WTC11 (cell line): ENCODE measurements at regions not wholly inside any gene's neighbourhood (a gene's known extent, or its start where the extent isn't known, plus 50 kb on each side); places are given as distances from the start of the nearest gene placed in this dataset.

Experiments used
- ATAC-seq: fragments of 200-7000 bp; cut with Tn5 transposase; 2 replicates; pipeline ENCODE4 v1.10.0; 2021; ENCODE audit warnings: mild to moderate bottlenecking, moderate library complexity
- CTCF ChIA-PET: fragments of 300-600 bp; sonication (Branson Sonifier 250); formaldehyde crosslinking; loops from one replicate; lab custom pipeline; 2021; ENCODE audit warnings: antibody characterized with exemption; lab: Charles Lee
- POLR2A ChIA-PET: fragments of 350-600 bp; sonication (Branson Sonifier 250); formaldehyde crosslinking; loops from one replicate; lab custom pipeline; 2021; ENCODE audit warnings: antibody characterized with exemption; lab: Charles Lee
- DNase-seq: peaks from one replicate; pipeline ENCODE4 v3.0.0; 2021; ENCODE audit warnings: low spot score
- H3K27ac Mint-ChIP-seq: 2 replicates; pipeline ENCODE4 v1.8.0; 2021; ENCODE audit warnings: mixed read lengths
- H3K27me3 Mint-ChIP-seq: 2 replicates; pipeline ENCODE4 v1.8.0; 2021; ENCODE audit warnings: low read depth, mild to moderate bottlenecking, moderate library complexity, mixed read lengths
- H3K36me3 Mint-ChIP-seq: 2 replicates; pipeline ENCODE4 v1.8.0; 2021; ENCODE audit warnings: mixed read lengths
- H3K4me1 Mint-ChIP-seq: 2 replicates; pipeline ENCODE4 v1.8.0; 2022; ENCODE audit warnings: mixed read lengths
- H3K4me3 Mint-ChIP-seq: 2 replicates; pipeline ENCODE4 v1.8.0; 2021; ENCODE audit warnings: mild to moderate bottlenecking, moderate library complexity, mixed read lengths
- H3K9me3 Mint-ChIP-seq: 2 replicates; pipeline ENCODE4 v1.8.0; 2021; ENCODE audit warnings: mixed read lengths
- AFF4 ChIP-seq: sonication (generic); formaldehyde crosslinking; IDR thresholded peaks from 2 replicates; pipeline ENCODE4 v1.8.1; 2023; ENCODE audit warnings: mild to moderate bottlenecking, missing genetic modification reagents, borderline replicate concordance
- CBFB ChIP-seq: sonication (generic); formaldehyde crosslinking; IDR thresholded peaks from 2 replicates; pipeline ENCODE4 v1.8.1; 2022; ENCODE audit warnings: mild to moderate bottlenecking, low read depth, missing genetic modification reagents
- GRHL2 ChIP-seq: fragments of 250-450 bp; sonication (Bioruptor Pico); IDR thresholded peaks from 2 replicates; pipeline ENCODE4 v1.8.0; 2022; ENCODE audit warnings: mild to moderate bottlenecking, moderate library complexity; ENCODE audit not compliant: insufficient replicate concordance, severe bottlenecking
- JAZF1 ChIP-seq: fragments of 250-450 bp; sonication (Bioruptor Pico); IDR thresholded peaks from 2 replicates; pipeline ENCODE4 v1.9.0; 2021; ENCODE audit warnings: moderate library complexity, mild to moderate bottlenecking, inconsistent platforms
- MAX ChIP-seq: sonication (generic); formaldehyde crosslinking; IDR thresholded peaks from 2 replicates; pipeline ENCODE4 v1.8.0; 2022; ENCODE audit warnings: mild to moderate bottlenecking, missing genetic modification reagents
- NFE2L1 ChIP-seq: sonication (generic); formaldehyde crosslinking; IDR thresholded peaks from 2 replicates; pipeline ENCODE4 v1.8.1; 2023; ENCODE audit warnings: missing genetic modification reagents
- NR1H2 ChIP-seq: sonication (generic); formaldehyde crosslinking; IDR thresholded peaks from 2 replicates; pipeline ENCODE4 v1.9.0; 2021; ENCODE audit warnings: mild to moderate bottlenecking, moderate library complexity, missing genetic modification reagents
- NR3C1 ChIP-seq: sonication (generic); formaldehyde crosslinking; conservative IDR thresholded peaks from 2 replicates; pipeline ENCODE4 v1.8.1; 2023; ENCODE audit warnings: low read depth, mild to moderate bottlenecking, missing genetic modification reagents
- ZNF232 ChIP-seq: sonication (generic); formaldehyde crosslinking; IDR thresholded peaks from 2 replicates; pipeline ENCODE4 v1.8.0; 2022; ENCODE audit warnings: mild to moderate bottlenecking, missing genetic modification reagents
- ZNF263 ChIP-seq: sonication (generic); formaldehyde crosslinking; IDR thresholded peaks from 2 replicates; pipeline ENCODE4 v1.8.1; 2022; ENCODE audit warnings: low read depth, mild to moderate bottlenecking, moderate library complexity, missing genetic modification reagents
- ZNF423 ChIP-seq: fragments of 250-450 bp; sonication (Bioruptor Pico); IDR thresholded peaks from 2 replicates; pipeline ENCODE4 v2.1.2; 2022; ENCODE audit warnings: mild to moderate bottlenecking, moderate library complexity
- TF ChIP-seq, protein P1 (sequence below): sonication (generic); formaldehyde crosslinking; IDR thresholded peaks from 2 replicates; pipeline ENCODE4 v1.8.1; 2022; ENCODE audit warnings: low read depth, missing genetic modification reagents, borderline replicate concordance
- TF ChIP-seq, protein P2 (sequence below): sonication (generic); formaldehyde crosslinking; IDR thresholded peaks from 2 replicates; pipeline ENCODE4 v1.8.1; 2023; ENCODE audit warnings: mild to moderate bottlenecking, missing genetic modification reagents
- TF ChIP-seq, protein P3 (sequence below): sonication (generic); formaldehyde crosslinking; IDR thresholded peaks from 2 replicates; pipeline ENCODE4 v1.8.0; 2023; ENCODE audit warnings: missing genetic modification reagents, mild to moderate bottlenecking, borderline replicate concordance
- TF ChIP-seq, protein P4 (sequence below): fragments of 250-450 bp; sonication (Bioruptor Pico); IDR thresholded peaks from 2 replicates; pipeline ENCODE4 v1.9.0; 2021; ENCODE audit warnings: mild to moderate bottlenecking
- TF ChIP-seq, protein P5 (sequence below): fragments of 250-450 bp; sonication (Bioruptor Pico); IDR thresholded peaks from 2 replicates; pipeline ENCODE4 v1.9.0; 2021; ENCODE audit warnings: mild to moderate bottlenecking

DNA sequence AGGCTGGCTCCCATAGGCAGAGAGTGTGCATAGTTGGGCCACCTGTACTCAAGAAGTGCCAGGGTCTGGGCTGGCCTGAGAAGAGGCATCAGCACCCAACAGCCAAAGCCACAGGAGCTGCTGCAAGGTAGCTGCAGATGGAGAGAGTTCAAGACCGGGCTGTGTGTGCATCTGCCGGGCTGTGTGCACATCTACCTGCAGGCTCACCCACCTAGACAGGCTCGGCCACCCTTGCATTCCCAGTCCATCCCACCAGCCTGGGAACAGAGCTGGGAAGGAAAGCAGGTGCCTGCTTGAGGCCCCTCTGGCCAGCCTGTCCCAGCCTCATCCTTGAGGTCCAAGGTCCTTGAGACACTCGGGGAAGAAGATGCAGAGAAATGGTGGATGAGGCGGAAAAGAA lies 194.4 kb upstream of the AJAP1 start (continued):
- TF ChIP-seq AFF4 (CRISPR knock-in tag) (no peak), ZNF263 (CRISPR knock-in tag) (no peak)
- TF ChIP-seq, protein P1, sequence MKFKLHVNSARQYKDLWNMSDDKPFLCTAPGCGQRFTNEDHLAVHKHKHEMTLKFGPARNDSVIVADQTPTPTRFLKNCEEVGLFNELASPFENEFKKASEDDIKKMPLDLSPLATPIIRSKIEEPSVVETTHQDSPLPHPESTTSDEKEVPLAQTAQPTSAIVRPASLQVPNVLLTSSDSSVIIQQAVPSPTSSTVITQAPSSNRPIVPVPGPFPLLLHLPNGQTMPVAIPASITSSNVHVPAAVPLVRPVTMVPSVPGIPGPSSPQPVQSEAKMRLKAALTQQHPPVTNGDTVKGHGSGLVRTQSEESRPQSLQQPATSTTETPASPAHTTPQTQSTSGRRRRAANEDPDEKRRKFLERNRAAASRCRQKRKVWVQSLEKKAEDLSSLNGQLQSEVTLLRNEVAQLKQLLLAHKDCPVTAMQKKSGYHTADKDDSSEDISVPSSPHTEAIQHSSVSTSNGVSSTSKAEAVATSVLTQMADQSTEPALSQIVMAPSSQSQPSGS (CRISPR knock-in tag), result no peak
- TF ChIP-seq, protein P2, sequence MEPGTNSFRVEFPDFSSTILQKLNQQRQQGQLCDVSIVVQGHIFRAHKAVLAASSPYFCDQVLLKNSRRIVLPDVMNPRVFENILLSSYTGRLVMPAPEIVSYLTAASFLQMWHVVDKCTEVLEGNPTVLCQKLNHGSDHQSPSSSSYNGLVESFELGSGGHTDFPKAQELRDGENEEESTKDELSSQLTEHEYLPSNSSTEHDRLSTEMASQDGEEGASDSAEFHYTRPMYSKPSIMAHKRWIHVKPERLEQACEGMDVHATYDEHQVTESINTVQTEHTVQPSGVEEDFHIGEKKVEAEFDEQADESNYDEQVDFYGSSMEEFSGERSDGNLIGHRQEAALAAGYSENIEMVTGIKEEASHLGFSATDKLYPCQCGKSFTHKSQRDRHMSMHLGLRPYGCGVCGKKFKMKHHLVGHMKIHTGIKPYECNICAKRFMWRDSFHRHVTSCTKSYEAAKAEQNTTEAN (CRISPR knock-in tag), result no peak
- TF ChIP-seq, protein P3, sequence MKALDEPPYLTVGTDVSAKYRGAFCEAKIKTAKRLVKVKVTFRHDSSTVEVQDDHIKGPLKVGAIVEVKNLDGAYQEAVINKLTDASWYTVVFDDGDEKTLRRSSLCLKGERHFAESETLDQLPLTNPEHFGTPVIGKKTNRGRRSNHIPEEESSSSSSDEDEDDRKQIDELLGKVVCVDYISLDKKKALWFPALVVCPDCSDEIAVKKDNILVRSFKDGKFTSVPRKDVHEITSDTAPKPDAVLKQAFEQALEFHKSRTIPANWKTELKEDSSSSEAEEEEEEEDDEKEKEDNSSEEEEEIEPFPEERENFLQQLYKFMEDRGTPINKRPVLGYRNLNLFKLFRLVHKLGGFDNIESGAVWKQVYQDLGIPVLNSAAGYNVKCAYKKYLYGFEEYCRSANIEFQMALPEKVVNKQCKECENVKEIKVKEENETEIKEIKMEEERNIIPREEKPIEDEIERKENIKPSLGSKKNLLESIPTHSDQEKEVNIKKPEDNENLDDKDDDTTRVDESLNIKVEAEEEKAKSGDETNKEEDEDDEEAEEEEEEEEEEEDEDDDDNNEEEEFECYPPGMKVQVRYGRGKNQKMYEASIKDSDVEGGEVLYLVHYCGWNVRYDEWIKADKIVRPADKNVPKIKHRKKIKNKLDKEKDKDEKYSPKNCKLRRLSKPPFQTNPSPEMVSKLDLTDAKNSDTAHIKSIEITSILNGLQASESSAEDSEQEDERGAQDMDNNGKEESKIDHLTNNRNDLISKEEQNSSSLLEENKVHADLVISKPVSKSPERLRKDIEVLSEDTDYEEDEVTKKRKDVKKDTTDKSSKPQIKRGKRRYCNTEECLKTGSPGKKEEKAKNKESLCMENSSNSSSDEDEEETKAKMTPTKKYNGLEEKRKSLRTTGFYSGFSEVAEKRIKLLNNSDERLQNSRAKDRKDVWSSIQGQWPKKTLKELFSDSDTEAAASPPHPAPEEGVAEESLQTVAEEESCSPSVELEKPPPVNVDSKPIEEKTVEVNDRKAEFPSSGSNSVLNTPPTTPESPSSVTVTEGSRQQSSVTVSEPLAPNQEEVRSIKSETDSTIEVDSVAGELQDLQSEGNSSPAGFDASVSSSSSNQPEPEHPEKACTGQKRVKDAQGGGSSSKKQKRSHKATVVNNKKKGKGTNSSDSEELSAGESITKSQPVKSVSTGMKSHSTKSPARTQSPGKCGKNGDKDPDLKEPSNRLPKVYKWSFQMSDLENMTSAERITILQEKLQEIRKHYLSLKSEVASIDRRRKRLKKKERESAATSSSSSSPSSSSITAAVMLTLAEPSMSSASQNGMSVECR (CRISPR knock-in tag), result no peak

- H3K27ac Mint-ChIP-seq, result no peak overlapping the region
- H3K36me3 Mint-ChIP-seq, result peaks cover 72% of the 10 kb centered on the region
- H3K4me1 Mint-ChIP-seq, result no peaks in the 10 kb centered on the region
- DNase-seq, result no peak
- CTCF ChIA-PET, result no interaction called here
- ATAC-seq, result no peak
- no peak overlapping the region for H3K4me3 Mint-ChIP-seq
- TF ChIP-seq, protein P4, sequence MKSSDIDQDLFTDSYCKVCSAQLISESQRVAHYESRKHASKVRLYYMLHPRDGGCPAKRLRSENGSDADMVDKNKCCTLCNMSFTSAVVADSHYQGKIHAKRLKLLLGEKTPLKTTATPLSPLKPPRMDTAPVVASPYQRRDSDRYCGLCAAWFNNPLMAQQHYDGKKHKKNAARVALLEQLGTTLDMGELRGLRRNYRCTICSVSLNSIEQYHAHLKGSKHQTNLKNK, result no peak
- no peak for TF ChIP-seq NR1H2 (CRISPR knock-in tag)
- TF ChIP-seq CBFB, result no peak
- no peak for TF ChIP-seq NR3C1 (CRISPR knock-in tag)
- TF ChIP-seq GRHL2 (CRISPR knock-in tag), result no peak
- no peak for TF ChIP-seq ZNF423 (CRISPR knock-in tag)
- TF ChIP-seq, protein P5, sequence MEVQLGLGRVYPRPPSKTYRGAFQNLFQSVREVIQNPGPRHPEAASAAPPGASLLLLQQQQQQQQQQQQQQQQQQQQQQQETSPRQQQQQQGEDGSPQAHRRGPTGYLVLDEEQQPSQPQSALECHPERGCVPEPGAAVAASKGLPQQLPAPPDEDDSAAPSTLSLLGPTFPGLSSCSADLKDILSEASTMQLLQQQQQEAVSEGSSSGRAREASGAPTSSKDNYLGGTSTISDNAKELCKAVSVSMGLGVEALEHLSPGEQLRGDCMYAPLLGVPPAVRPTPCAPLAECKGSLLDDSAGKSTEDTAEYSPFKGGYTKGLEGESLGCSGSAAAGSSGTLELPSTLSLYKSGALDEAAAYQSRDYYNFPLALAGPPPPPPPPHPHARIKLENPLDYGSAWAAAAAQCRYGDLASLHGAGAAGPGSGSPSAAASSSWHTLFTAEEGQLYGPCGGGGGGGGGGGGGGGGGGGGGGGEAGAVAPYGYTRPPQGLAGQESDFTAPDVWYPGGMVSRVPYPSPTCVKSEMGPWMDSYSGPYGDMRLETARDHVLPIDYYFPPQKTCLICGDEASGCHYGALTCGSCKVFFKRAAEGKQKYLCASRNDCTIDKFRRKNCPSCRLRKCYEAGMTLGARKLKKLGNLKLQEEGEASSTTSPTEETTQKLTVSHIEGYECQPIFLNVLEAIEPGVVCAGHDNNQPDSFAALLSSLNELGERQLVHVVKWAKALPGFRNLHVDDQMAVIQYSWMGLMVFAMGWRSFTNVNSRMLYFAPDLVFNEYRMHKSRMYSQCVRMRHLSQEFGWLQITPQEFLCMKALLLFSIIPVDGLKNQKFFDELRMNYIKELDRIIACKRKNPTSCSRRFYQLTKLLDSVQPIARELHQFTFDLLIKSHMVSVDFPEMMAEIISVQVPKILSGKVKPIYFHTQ (CRISPR knock-in tag), result no peak
- no peak for TF ChIP-seq NFE2L1 (CRISPR knock-in tag)
- no peak for TF ChIP-seq MAX (CRISPR knock-in tag)
- no peak for TF ChIP-seq ZNF232 (CRISPR knock-in tag)
- no peak for TF ChIP-seq JAZF1 (CRISPR knock-in tag)
- TF ChIP-seq, all 79 proteins: peak for 0
- Mint-ChIP-seq H3K9me3 (peaks cover 68% of the 10 kb centered on the region), H3K27me3 (peaks cover 11% of the 10 kb centered on the region)
- POLR2A ChIA-PET, result no interaction called here
Measured at GRCh38 chr1:4460651-4461050, 193.8 kb upstream of the AJAP1 start.
